ENCODE measurements at regions not wholly inside any gene's neighbourhood (a gene's known extent, or its start where the extent isn't known, plus 50 kb on each side); places are given as distances from the start of the nearest gene placed in this dataset.
"Not testable (repeated sequence)": the region's sequence is repeated elsewhere in the genome, so short reads cannot be mapped to it uniquely, and the experiment has no call there.

- no peak overlapping the region for H3K4me2 ChIP-seq (ENCODE audit: extremely low read depth, insufficient read depth, low read length)
- no peaks in the 10 kb centered on the region for H3K9me3 ChIP-seq (ENCODE audit: control insufficient read depth, insufficient read depth, low read depth, low read length)
- H3K27ac ChIP-seq (ENCODE audit: insufficient read depth, low read length) = no peak overlapping the region
- TF ChIP-seq CTCF (conservative IDR thresholded peaks at IDR 0.05 in 1 of 2, IDR thresholded peaks at IDR 0.05 in 1 of 2; ENCODE audit: low read depth in 1 of 2, low read length in 2 of 2) (no peak), EZH2 (IDR thresholded peaks at IDR 0.05; ENCODE audit: low read length, missing control alignments) (no peak)
- H3K4me3 ChIP-seq (replicated peaks in 1 of 4; ENCODE audit: control extremely low read depth in 1 of 4, insufficient read depth in 1 of 4, low read depth in 3 of 4, low read length in 4 of 4) = no peak overlapping the region
- no peak overlapping the region for H3K9ac ChIP-seq (ENCODE audit: insufficient read depth, low read length)
- H3K4me1 ChIP-seq (ENCODE audit: control insufficient read depth, extremely low read depth, insufficient read depth, low read length) = peaks cover 5% of the 10 kb centered on the region
- H2AFZ ChIP-seq (ENCODE audit: low read length) = no peak overlapping the region
- peaks cover 2% of the 10 kb centered on the region for H3K27me3 ChIP-seq (ENCODE audit: control insufficient read depth, insufficient read depth, low read length)
- H3K36me3 ChIP-seq (ENCODE audit: control insufficient read depth, insufficient read depth, low read length) = no peaks in the 10 kb centered on the region
- no peaks in the 10 kb centered on the region for H4K20me1 ChIP-seq (ENCODE audit: control insufficient read depth, extremely low read depth, insufficient read depth, low read length)
- peak in 1 of 2 donors; percentile 90 for DNase-seq (ENCODE audit: low read depth in 2 of 2)
- no peaks in the 10 kb centered on the region for H3K79me2 ChIP-seq (ENCODE audit: control insufficient read depth, insufficient read depth, low read length)
Measured at GRCh38 chr10:29865700-29866355, 193.6 kb downstream of the JCAD start.

GRCh38 chr10:29862923-29863614 lies 196.3 kb downstream of the JCAD start:
- Histone ChIP-seq H2AFZ (ENCODE audit: low read length) (no peak overlapping the region), H3K9me3 (ENCODE audit: control insufficient read depth, insufficient read depth, low read depth, low read length) (no peaks in the 10 kb centered on the region), H3K27me3 (ENCODE audit: control insufficient read depth, insufficient read depth, low read length) (peaks cover 2% of the 10 kb centered on the region), H3K9ac (ENCODE audit: insufficient read depth, low read length) (no peak overlapping the region), H3K79me2 (ENCODE audit: control insufficient read depth, insufficient read depth, low read length) (no peaks in the 10 kb centered on the region), H3K4me1 (ENCODE audit: control insufficient read depth, extremely low read depth, insufficient read depth, low read length) (peaks cover 12% of the 10 kb centered on the region), H4K20me1 (ENCODE audit: control insufficient read depth, extremely low read depth, insufficient read depth, low read length) (no peaks in the 10 kb centered on the region), H3K27ac (ENCODE audit: insufficient read depth, low read length) (no peak overlapping the region), H3K36me3 (ENCODE audit: control insufficient read depth, insufficient read depth, low read length) (no peaks in the 10 kb centered on the region), H3K4me2 (ENCODE audit: extremely low read depth, insufficient read depth, low read length) (no peak overlapping the region), H3K4me3 (replicated peaks in 1 of 4; ENCODE audit: control extremely low read depth in 1 of 4, insufficient read depth in 1 of 4, low read depth in 3 of 4, low read length in 4 of 4) (no peak overlapping the region)
- TF ChIP-seq CTCF (conservative IDR thresholded peaks at IDR 0.05 in 1 of 2, IDR thresholded peaks at IDR 0.05 in 1 of 2; ENCODE audit: low read depth in 1 of 2, low read length in 2 of 2) (no peak), EZH2 (IDR thresholded peaks at IDR 0.05; ENCODE audit: low read length, missing control alignments) (no peak)
- DNase-seq (ENCODE audit: low read depth in 2 of 2) = peak; percentile 55 to 98

- H2AFZ ChIP-seq (ENCODE audit: low read length) = no peak overlapping the region
- H3K9ac ChIP-seq (ENCODE audit: insufficient read depth, low read length) = no peak overlapping the region
- H3K79me2 ChIP-seq (ENCODE audit: control insufficient read depth, insufficient read depth, low read length) = no peaks in the 10 kb centered on the region
- no peaks in the 10 kb centered on the region for H3K9me3 ChIP-seq (ENCODE audit: control insufficient read depth, insufficient read depth, low read depth, low read length)
- H3K4me1 ChIP-seq (ENCODE audit: control insufficient read depth, extremely low read depth, insufficient read depth, low read length) = peaks cover 12% of the 10 kb centered on the region
- H3K27ac ChIP-seq (ENCODE audit: insufficient read depth, low read length) = no peak overlapping the region
- no peaks in the 10 kb centered on the region for H4K20me1 ChIP-seq (ENCODE audit: control insufficient read depth, extremely low read depth, insufficient read depth, low read length)
- H3K36me3 ChIP-seq (ENCODE audit: control insufficient read depth, insufficient read depth, low read length) = no peaks in the 10 kb centered on the region
- H3K27me3 ChIP-seq (ENCODE audit: control insufficient read depth, insufficient read depth, low read length) = peaks cover 2% of the 10 kb centered on the region
- DNase-seq (ENCODE audit: low read depth in 2 of 2) = peak; percentile 88 to 89
- no peak overlapping the region for H3K4me3 ChIP-seq (replicated peaks in 1 of 4; ENCODE audit: control extremely low read depth in 1 of 4, insufficient read depth in 1 of 4, low read depth in 3 of 4, low read length in 4 of 4)
- H3K4me2 ChIP-seq (ENCODE audit: extremely low read depth, insufficient read depth, low read length) = no peak overlapping the region
- TF ChIP-seq CTCF (conservative IDR thresholded peaks at IDR 0.05 in 1 of 2, IDR thresholded peaks at IDR 0.05 in 1 of 2; ENCODE audit: low read depth in 1 of 2, low read length in 2 of 2) (no peak), EZH2 (IDR thresholded peaks at IDR 0.05; ENCODE audit: low read length, missing control alignments) (no peak)
Measured at GRCh38 chr10:29861811-29862505, 197.4 kb downstream of the JCAD start.

GRCh38 chr10:29861231-29861630 lies 198.2 kb downstream of the JCAD start:
- H3K9me3 ChIP-seq (ENCODE audit: control insufficient read depth, insufficient read depth, low read depth, low read length); H3K4me2 ChIP-seq (ENCODE audit: extremely low read depth, insufficient read depth, low read length); H2AFZ ChIP-seq (ENCODE audit: low read length); H3K9ac ChIP-seq (ENCODE audit: insufficient read depth, low read length); H3K4me3 ChIP-seq (replicated peaks in 1 of 4; ENCODE audit: control extremely low read depth in 1 of 4, insufficient read depth in 1 of 4, low read depth in 3 of 4, low read length in 4 of 4); H3K27me3 ChIP-seq (ENCODE audit: control insufficient read depth, insufficient read depth, low read length); DNase-seq (ENCODE audit: low read depth in 2 of 2); H4K20me1 ChIP-seq (ENCODE audit: control insufficient read depth, extremely low read depth, insufficient read depth, low read length); H3K79me2 ChIP-seq (ENCODE audit: control insufficient read depth, insufficient read depth, low read length); H3K27ac ChIP-seq (ENCODE audit: insufficient read depth, low read length); H3K36me3 ChIP-seq (ENCODE audit: control insufficient read depth, insufficient read depth, low read length): not testable (repeated sequence)
- H3K4me1 ChIP-seq (ENCODE audit: control insufficient read depth, extremely low read depth, insufficient read depth, low read length) = peaks cover 12% of the 10 kb centered on the region

Measured in fibroblast of lung (primary cell).